ENCODE measurements at regions not wholly inside any gene's neighbourhood (a gene's known extent, or its start where the extent isn't known, plus 50 kb on each side); places are given as distances from the start of the nearest gene placed in this dataset.
"Not testable (repeated sequence)": the region's sequence is repeated elsewhere in the genome, so short reads cannot be mapped to it uniquely, and the experiment has no call there.

DNA sequence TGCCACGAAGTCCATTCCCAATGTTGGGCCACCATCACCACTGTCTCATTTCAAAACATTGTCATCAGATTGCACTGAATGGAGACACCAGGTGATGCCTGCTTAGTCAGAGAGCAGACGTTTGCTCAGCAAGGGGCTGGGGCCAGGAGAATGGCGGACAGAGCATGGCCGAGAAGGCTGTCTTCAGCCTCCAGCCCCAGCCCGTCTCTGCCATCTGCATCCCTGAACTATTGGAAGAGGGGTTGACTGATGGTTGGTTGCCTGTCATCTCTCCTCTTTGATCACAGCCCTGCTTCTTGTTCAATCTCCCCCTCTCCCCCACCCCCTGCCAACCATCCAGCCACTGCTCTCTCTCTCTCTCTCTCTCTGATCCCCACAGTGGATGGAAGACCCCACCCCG is 140.9 kb downstream of the SHOX start:
- DNase-seq (ENCODE audit: extremely low read depth in 1 of 2, low read depth in 1 of 2) = no peak

DNA sequence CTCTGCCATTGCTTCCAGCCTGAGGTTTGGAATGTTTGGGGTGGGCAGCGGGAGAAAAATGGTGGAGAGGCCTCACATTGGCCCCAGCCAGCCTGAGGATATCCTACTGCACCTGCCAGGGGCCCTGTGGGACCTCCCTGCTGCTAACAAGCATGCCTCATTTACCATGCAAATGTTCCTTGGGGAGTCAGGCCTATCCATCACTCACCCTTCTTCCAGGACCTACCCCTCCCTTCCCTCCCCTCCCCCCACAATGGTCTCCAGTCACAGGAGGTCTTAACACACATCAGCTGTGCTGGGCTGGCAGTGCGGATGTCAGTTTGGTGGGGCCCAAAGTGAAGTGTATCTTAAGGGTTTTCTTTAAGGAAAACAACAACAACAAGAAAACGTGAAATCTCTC is 139.2 kb downstream of the SHOX start:
- no peak for DNase-seq (ENCODE audit: extremely low read depth in 1 of 2, low read depth in 1 of 2)

DNA sequence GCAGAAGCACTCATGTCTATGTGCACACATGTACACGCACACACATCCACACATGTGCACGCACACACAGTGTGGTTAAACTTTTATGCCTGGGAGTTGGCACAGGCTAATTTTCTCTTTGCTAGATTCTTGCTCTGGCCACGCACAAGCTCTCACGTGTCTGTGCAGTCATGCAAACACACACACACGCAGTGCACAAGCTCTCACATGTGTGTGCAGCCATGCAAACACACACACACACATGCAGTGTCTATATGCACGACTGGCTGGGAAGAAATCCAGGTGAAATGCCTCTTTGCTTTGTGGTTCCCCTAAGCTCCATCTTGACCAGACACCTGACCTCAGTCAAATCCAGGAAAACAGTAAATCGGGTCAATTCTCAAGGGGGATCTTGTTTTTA is 138.0 kb downstream of the SHOX start:
- no peak for DNase-seq (ENCODE audit: extremely low read depth in 1 of 2, low read depth in 1 of 2)

DNA sequence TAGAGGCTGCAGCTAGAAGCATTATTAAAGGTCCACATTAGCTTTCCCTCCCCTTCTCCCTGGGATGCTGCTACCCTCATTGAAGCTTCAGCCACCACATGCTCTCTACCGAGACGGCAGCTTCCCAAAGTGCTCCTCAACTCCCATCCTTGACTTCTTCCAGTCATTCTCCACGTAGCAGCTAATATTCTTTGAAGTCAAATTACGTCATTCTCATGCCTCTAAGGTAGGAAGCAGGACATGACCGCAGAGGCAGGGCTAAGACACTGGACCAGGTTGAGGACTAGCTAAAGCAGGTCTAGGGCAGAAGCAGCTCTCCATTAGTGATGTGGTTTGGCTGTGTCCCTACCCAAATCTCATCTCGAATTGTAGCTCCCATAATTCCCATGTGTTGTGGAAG is 128.3 kb downstream of the SHOX start:
- no peak for DNase-seq (ENCODE audit: extremely low read depth in 1 of 2, low read depth in 1 of 2)

DNA sequence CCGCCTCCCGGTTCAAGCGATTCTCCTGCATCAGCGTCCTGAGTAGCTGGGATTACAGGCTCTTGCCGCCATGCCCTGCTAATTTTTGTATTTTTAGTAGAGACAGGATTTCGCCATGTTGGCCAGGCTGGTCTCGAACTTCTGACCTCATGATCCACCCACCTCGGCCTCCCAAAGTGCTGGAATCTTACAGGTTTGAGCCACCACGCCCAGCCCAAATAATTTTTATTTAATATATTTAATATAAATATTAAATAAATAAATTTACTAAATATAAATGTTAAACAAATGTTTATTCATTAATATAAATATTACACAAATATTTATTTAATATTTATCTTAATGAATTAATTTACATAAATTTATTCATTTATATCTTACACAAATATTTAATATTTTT is 120.2 kb downstream of the SHOX start:
- no peak for DNase-seq (ENCODE audit: extremely low read depth in 1 of 2, low read depth in 1 of 2)

DNA sequence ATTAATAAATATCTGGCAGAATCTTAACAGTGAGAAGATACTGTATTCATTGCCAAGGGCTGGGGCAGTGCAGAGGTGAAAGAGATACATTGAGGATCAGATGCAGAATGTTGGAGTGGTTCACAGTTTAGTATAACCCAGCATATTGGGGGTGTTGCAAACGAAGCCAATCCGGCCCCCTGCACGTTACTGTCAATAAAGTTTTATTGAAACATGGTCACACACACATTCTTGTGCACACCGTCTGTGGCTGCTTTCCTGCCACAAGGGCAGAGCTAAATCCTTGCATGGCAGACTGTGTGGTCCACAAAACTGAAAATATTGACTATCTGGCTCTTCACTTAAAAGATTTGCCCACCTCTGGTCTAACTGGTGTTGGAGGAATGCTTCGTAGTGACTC is 119.7 kb downstream of the SHOX start:
- DNase-seq (ENCODE audit: extremely low read depth in 1 of 2, low read depth in 1 of 2) = no peak

DNA sequence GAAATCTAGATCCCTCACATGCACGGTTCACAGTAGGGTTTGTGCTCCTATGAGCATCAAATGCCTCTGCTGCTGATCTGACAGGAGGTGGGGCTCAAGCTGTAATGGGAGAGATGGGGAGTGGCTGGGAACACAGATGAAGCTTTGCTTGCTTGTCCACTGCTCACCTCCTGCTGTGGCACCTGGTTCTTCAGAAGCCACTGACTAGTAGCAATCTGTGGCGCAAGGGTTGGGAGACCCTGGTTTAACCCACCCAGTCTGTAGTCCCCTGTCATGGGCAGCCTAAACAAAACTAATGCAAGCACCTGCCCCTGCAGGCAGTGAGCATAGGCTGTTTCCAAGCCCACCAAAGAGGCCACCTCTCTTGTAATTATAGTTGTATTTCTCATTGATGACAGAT is 116.6 kb downstream of the SHOX start:
- no peak for DNase-seq (ENCODE audit: extremely low read depth in 1 of 2, low read depth in 1 of 2)

DNA sequence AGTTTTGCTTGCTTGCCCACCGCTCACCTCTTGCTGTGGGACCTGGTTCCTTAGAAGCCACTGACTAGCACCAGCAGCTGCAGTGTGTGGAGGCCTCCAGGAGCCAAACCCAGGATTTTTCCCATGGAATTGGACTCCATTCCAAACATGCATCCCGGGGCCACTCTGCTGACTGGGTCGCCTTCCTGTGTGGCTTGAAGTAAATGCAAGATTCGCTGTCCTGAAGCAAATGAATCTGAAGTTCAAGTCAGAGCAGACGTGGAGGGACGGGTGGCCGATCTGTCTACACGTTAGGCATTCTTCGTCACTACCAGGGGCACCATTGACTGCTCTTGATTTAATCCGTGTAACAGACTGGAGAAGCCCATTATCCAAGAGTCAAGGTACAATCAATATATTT is 109.0 kb downstream of the SHOX start:
- DNase-seq (ENCODE audit: extremely low read depth in 1 of 2, low read depth in 1 of 2) = no peak

DNA sequence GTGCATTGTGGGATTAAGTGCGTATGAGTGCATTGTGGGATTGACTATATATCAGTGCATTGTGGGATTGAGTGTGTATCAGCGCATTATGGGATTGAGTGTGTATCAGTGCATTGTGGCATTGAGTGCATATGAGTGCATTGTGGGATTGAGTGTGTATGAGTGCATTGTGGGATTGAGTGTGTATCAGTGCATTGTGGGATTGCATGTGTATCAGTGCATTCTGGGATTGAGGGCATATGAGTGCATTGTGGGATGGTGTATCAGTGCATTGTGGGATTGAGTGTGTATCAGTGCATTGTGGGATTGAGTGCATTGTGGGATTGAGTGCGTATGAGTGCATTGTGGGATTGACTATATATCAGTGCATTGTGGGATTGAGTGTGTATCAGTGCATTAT is 106.4 kb downstream of the SHOX start:
- DNase-seq (ENCODE audit: extremely low read depth in 1 of 2, low read depth in 1 of 2) = not testable (repeated sequence)

DNA sequence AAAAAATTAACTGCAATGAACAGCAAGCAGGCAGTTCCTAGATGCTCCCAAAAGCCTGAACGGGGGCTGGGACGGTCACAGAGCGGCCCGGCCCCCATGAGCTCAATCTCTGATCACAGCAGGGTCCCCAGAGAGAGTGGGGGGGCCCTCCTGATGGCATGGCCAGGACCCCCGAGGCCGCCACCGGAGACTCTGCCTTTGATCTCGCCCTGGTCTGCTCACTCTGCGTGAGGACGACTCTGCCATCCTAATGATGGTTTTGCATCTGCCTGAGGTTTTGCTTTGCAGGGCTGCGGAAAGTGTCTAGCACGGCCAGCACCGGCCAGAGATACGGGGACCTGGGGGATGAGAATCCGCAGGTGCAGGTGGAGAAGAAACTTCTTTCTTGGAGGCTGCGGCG is 103.8 kb downstream of the SHOX start:
- DNase-seq (ENCODE audit: extremely low read depth in 1 of 2, low read depth in 1 of 2) = no peak

DNA sequence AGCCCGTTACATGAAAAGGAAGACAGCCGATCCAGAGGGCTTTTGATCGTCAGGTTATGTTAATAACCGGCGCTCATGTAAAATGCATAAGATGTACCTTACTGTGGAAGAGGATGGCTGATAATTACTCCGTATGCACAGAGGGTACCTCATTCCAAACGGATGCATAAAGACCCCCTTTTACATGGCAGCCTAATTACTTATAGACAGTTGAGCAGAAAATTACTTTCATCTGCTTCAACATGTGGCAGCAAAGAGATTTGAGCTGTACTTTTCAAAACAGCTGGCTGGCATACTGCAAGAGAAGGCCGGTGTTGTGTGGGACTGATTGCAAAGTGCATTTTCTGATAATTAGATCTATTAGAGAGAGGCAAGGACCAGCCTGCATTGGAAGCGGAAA is 103.4 kb downstream of the SHOX start:
- no peak for DNase-seq (ENCODE audit: extremely low read depth in 1 of 2, low read depth in 1 of 2)

DNA sequence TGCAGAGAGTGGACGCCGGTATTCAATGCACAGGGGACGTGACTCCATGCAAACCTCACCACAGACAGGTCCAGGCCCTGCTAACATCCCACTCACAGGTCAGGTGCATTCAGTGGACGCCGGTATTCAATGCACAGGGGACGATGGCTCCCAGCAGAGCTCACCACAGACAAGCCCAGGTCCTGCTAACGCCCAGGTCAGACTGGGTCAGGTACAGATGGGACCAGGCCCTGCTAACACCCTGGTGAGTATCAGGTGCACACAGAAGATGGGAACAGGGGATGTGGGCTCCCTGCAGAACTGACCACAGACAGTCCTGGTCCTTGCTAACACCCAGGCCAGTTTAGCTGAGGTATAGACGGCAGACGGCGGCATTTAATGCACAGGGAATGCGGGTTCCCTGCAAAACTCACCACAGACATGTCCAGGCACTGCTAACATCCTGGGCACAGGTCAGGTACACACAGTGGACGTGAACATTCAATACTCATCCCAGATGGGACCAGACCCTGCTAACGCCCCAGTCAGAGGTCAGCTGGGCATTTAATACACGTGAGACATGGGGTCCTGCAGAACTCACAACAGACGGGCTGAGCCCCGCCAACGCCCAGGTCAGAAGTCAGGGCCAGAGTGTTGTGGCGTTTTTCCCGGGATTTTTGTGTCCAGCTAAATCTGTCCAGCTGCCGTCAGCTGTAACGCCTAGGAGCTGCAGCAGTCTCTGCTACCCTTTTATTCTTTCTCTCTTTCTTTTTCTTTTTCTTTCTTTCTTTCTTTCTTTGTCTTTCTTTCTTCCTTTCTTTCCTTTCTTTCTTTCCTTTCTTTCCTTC is 99.2 kb downstream of the SHOX start:
- DNase-seq (ENCODE audit: extremely low read depth in 1 of 2, low read depth in 1 of 2) = no peak

DNA sequence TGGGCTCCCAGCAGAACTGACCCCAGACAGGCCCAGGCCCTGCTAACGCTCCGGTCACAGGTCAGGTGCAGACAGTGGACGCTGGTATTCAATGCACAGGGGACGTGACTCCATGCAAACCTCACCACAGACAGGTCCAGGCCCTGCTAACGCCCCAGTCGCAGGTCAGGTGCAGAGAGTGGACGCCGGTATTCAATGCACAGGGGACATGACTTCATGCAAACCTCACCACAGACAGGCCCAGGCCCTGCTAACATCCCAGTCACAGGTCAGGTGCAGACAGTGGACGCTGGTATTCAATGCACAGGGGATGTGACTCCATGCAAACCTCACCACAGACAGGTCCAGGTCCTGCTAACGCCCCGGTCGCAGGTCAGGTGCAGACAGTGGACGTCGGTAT is 98.5 kb downstream of the SHOX start:
- not testable (repeated sequence) for DNase-seq (ENCODE audit: extremely low read depth in 1 of 2, low read depth in 1 of 2)

DNA sequence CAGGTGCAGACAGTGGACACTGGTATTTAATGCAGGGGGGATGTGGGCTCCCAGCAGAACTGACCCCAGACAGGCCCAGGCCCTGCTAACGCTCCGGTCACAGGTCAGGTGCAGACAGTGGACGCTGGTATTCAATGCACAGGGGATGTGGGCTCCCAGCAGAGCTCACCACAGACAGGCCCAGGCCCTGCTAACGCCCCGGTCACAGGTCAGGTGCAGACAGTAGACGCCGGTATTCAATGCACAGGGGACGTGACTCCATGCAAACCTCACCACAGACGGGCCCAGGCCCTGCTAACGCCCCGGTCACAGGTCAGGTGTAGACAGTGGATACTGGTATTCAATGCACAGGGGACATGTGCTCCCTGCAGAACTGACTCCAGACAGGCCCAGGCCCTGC is 98.0 kb downstream of the SHOX start:
- DNase-seq (ENCODE audit: extremely low read depth in 1 of 2, low read depth in 1 of 2) = not testable (repeated sequence)

DNA sequence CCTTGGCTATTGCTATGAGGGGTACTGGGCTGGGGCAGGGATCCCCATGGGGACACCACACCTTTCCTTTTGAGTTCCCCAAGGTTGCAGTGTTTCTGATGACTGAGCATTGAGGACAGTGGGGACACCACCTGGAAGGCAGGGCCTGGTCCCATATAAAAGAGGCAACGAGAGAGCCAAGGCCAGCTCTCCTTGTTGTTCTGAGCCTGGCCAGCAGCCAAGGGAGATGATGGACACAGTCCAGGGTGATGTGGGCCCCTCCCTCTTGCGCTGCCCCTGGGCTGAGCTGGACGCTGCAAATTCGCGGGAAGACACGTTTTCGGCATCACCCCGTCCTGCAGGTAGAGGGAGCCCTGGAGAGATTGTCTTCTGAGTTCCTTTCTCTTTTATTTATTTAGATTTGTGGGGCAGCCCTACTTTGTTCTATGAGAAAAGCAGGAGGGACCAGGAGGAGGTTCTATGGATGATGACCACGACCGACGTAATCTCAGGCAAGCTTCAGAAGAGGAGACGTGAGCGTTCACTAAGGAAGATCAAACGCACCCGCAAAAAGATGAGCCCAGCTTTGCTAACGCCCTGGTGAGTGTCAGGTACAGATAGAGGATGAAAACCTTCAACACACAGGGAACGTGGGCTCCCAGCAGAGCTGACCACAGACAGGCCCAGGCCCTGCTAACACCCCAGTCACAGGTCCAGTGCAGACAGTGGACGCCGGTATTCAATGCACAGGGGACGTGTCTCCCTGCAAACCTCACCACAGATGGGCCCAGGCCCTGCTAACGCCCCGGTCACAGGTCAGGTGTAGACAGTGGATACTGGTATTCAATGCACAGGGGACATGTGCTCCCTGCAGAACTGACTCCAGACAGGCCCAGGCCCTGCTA is 97.4 kb downstream of the SHOX start:
- no peak for DNase-seq (ENCODE audit: extremely low read depth in 1 of 2, low read depth in 1 of 2)

DNA sequence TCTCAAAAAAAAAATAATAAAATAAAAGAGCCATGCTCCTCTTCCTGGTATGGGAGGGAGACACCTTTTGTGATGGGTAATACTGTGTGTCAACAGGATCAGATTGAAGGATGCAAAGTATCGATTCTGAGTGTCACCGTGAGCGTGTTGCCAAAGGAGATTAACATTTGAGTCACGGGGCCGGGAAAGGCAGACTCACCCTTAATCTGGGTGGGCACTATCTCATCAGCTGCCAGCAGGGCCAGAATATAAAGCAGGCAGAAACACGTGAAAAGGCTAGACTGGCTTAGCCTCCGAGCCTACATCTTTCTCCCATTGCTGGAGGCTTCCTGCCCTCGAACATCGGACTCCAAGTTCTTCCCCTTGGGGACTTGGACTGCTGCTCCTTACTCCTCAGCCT is 95.4 kb downstream of the SHOX start:
- DNase-seq (ENCODE audit: extremely low read depth in 1 of 2, low read depth in 1 of 2) = no peak

DNA sequence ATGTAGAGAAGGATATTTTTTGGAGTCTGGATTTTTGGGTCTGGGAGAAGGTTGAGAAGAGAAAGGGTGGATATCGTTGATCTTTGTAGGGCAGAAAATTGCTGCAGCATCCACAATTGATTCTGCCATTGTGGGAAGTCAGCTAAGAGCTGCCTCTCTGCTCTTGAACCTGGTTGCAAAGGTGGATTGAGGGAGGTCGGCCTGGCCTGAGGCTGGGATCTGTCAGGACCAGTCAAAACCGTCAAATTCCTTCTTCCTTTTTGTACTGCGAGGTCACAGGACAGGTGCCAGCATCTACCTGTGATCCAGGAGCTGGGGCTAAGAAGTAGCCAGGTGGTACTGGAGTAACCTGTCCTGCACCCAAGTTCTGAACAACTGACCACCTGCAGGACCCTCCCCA is 93.7 kb downstream of the SHOX start:
- DNase-seq (ENCODE audit: extremely low read depth in 1 of 2, low read depth in 1 of 2) = no peak

DNA sequence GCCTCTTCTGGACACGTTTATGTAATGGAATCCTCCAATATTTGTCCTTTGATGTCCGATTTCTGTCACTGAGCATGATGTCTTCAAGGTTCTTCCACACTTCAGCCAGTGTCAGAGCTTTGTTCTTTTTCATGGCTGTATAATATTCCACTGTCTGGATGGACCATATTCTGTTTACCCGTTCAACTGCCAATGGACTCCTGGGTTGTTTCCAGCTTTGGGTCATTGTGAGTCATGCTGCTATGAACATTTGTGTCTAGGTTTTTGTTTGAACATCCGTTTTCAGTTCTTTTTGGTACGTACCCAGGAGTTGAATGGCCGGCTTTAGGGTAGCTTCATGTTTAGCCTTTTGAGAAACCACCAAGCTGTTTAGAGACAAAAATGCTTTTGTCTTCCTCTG is 93.2 kb downstream of the SHOX start:
- no peak for DNase-seq (ENCODE audit: extremely low read depth in 1 of 2, low read depth in 1 of 2)

DNA sequence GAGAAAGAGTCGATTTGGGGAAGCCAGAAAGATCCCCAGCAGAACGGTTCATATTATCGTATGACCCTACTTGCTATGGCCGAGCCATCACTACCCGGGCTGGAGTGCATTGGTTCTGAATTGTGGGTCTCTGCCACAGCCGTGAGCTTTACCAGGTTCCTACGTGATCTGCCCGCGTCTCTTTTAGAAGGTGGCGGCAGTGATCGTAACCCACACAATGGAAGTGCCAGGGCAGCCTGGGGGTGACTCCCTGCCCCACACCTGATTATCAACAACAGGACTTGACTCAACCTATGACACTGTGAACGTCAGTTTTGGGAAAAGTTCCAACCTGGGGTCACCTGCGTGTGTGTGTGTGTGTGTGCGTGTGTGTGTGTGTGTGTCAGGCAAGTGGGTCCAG is 90.8 kb downstream of the SHOX start:
- no peak for DNase-seq (ENCODE audit: extremely low read depth in 1 of 2, low read depth in 1 of 2)

DNA sequence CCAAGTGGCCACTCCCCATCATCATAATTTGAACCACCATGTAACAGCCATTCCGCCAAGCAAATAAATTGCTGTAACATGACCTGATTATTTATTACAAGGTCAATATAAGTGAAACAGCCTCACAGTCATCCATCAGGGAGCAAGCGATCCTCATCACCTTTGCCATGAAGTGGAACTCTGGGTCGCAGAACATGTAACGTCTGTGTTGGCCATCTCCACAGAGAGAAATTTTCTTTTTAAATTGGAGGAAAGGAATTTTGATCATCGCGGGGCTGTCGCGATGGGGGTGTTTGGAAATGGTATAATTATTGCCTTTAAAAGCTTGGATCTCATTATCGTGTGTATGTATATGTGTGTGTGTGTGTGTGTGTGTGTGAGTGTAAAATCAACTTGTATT is 90.2 kb downstream of the SHOX start:
- DNase-seq (ENCODE audit: extremely low read depth in 1 of 2, low read depth in 1 of 2) = no peak

DNA sequence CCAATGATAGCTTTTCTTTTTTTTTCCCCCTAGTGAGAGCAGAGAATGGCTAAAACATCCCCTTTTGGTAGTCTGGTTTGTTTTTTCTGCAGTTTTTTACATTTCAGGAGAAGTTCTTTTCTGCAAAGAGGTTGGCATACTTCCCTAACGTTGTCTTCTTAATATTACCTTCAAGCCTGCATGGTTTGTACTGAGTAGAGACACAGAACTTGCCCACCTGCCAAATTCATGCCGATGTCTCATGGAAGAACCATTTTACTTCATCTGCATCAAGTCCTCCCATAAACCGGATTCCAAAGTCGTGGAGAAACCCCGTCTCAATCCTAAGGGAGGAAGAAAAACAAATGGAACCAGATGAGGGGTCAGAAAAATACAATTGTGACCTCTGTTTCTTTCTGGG is 89.7 kb downstream of the SHOX start:
- DNase-seq (ENCODE audit: extremely low read depth in 1 of 2, low read depth in 1 of 2) = no peak

DNA sequence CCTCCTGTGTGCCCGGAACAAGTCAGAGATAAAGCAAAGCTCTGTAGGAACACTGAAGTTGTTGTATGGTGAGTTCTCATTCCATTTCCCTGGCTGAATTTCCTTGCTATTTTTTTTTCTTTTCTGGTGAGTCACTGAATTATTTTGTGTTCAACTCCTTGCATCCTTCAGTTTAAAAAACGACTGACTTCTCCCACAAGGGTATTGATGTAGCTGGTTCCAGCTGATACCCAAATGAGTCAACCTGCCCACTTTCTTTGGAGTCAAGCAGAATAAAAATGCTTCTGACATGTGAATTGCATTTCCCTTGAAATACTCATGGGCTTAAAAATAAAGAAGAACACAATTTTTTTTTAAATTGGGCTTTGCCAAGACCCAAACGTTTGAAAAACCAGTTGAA is 85.5 kb downstream of the SHOX start:
- DNase-seq (ENCODE audit: extremely low read depth in 1 of 2, low read depth in 1 of 2) = no peak

Measured in activated CD8-positive, alpha-beta memory T cell treated with anti-CD3 and anti-CD28 coated beads for 1 hour (primary cell).